Adrenal gland (tissue), 9 donors: ENCODE measurements at regions not wholly inside any gene's neighbourhood (a gene's known extent, or its start where the extent isn't known, plus 50 kb on each side); places are given as distances from the start of the nearest gene placed in this dataset.

Experiments
- DNase-seq, 7 donors: peaks; one replicate each; pipeline ENCODE4 v3.0.0-alpha.2; 2019 to 2020
- H3K27ac ChIP-seq, 5 donors: fragments of 200-600 bp; sonication (generic) in 4 of 5; 1 replicate in 3 of 5; 2 replicates in 2 of 5; pipeline versions ENCODE4 v1.5.1 to v1.8.0; 2016 to 2020; ENCODE audit warnings: mild to moderate bottlenecking in 1 of 5
- H3K27me3 ChIP-seq: fragments of 200-600 bp; 2 replicates; pipeline ENCODE4 v1.8.0; 2021
- H3K36me3 ChIP-seq, 2 donors: fragments of 200-600 bp; replicated peaks in 1 of 2; 1 replicate in 1 of 2; 2 replicates in 1 of 2; pipeline versions ENCODE4 v1.5.1 to v1.8.0; 2018 to 2022
- H3K4me1 ChIP-seq, 2 donors: fragments of 200-600 bp; replicated peaks in 1 of 2; 1 replicate in 1 of 2; 2 replicates in 1 of 2; pipeline versions ENCODE4 v1.5.1 to v1.8.0; 2018 to 2021
- H3K4me3 ChIP-seq, 4 donors: fragments of 200-600 bp; sonication (generic) in 3 of 4; one replicate each; pipeline ENCODE4 v1.5.1; 2016 to 2018
- H3K9me3 ChIP-seq, 3 donors: fragments of 200-600 bp; sonication (generic) in 1 of 3; replicated peaks in 1 of 3; 1 replicate in 2 of 3; 2 replicates in 1 of 3; pipeline versions ENCODE4 v1.5.1 to v1.8.0; 2016 to 2021
- CTCF ChIP-seq, 6 experiments: fragments of 450-650 bp in 4 of 6; fragments of 200-600 bp in 2 of 6; sonication (generic) in 1 of 6; IDR thresholded peaks; 1 replicate in 5 of 6; 2 replicates in 1 of 6; pipeline versions ENCODE4 v1.5.1 to v1.8.0; 2016 to 2021; ENCODE audit warnings: antibody characterized with exemption in 6 of 6, mild to moderate bottlenecking in 2 of 6, moderate library complexity in 1 of 6
- POLR2A ChIP-seq, 2 donors: fragments of 450-650 bp; IDR thresholded peaks; one replicate each; pipeline ENCODE4 v1.6.1; 2017; ENCODE audit warnings: antibody characterized with exemption in 2 of 2, mild to moderate bottlenecking in 2 of 2, moderate library complexity in 1 of 2
- WGBS, 4 donors: extraction: QIAGEN DNeasy Blood & Tissue Kit in 2 of 4; methylation state at CpG; one replicate each; pipeline versions ENCODE4 v1.1.5 to v1.1.7; 2013 to 2017; 5-methylcytosine and 5-hydroxymethylcytosine counted together
- intact Hi-C, 2 donors: fragments of 100-400 bp; cut with DNase I; formaldehyde crosslinking; loops; one replicate each; pipeline versions ENCODE4 v1.14.1 to v1.15.0; 2022 to 2023
- donor health status: healthy with polysubstance abuse.
- donor health status: Bipolar disorder and iron deficiency.
- donor health status: DM: yes; HTN: yes; CAD: no.
- donor health status: DM: no; HTN: no; CAD: no.
- donor health status: DM: no; HTN: no; CAD: no.

GRCh38 chr1:29638281-29638680 lies 402.0 kb downstream of the PTPRU start:
- peaks cover 4% of the 10 kb centered on the region for H3K27me3 ChIP-seq
- no peak overlapping the region for H3K27ac ChIP-seq
- H3K9me3 ChIP-seq, result no peaks in the 10 kb centered on the region
- DNase-seq, result peak in 1 of 7 donors; percentile 7
- intact Hi-C loops, result no loop called here
- H3K4me1 ChIP-seq, result no peaks in the 10 kb centered on the region
- no peak overlapping the region for H3K4me3 ChIP-seq
- TF ChIP-seq CTCF (IDR thresholded peaks at IDR 0.05), result no peak
- no peak for TF ChIP-seq POLR2A (IDR thresholded peaks at IDR 0.05)
- H3K36me3 ChIP-seq, result no peaks in the 10 kb centered on the region
- WGBS, 4 donors, result 73 to 95% (median 83%) methylated on average over 2 of the region's 2 CpGs

- H3K4me1 ChIP-seq, result no peaks in the 10 kb centered on the region
- TF ChIP-seq POLR2A (IDR thresholded peaks at IDR 0.05) (no peak), CTCF (IDR thresholded peaks at IDR 0.05) (no peak)
- intact Hi-C loops, result no loop called here
- H3K36me3 ChIP-seq, result no peaks in the 10 kb centered on the region
- no peak overlapping the region for H3K4me3 ChIP-seq
- H3K27me3 ChIP-seq, result peaks cover 4% of the 10 kb centered on the region
- DNase-seq, result peak in 1 of 7 donors; percentile 13
- H3K27ac ChIP-seq, result no peak overlapping the region
- no peaks in the 10 kb centered on the region for H3K9me3 ChIP-seq
Observed at GRCh38 chr1:29636936-29637335, 400.6 kb downstream of the PTPRU start.

GRCh38 chr1:29635501-29636263 lies 399.4 kb downstream of the PTPRU start:
- H3K4me3 ChIP-seq, result no peak overlapping the region
- intact Hi-C loops, result no loop called here
- 82 to 93% (median 89%) methylated on average over 10 of the region's 10 CpGs for WGBS, 4 donors
- H3K27ac ChIP-seq, result no peak overlapping the region
- H3K9me3 ChIP-seq, result no peaks in the 10 kb centered on the region
- H3K36me3 ChIP-seq, result no peaks in the 10 kb centered on the region
- no peaks in the 10 kb centered on the region for H3K4me1 ChIP-seq
- H3K27me3 ChIP-seq, result peaks cover 4% of the 10 kb centered on the region
- TF ChIP-seq CTCF (IDR thresholded peaks at IDR 0.05), result no peak
- DNase-seq, result peak in 1 of 7 donors; percentile 28

GRCh38 chr1:29634746-29635335 lies 398.5 kb downstream of the PTPRU start:
- Histone ChIP-seq H3K27me3 (peaks cover 4% of the 10 kb centered on the region), H3K9me3 (no peaks in the 10 kb centered on the region), H3K36me3 (no peaks in the 10 kb centered on the region), H3K4me1 (no peaks in the 10 kb centered on the region), H3K4me3 (no peak overlapping the region), H3K27ac (no peak overlapping the region)
- peak in 1 of 7 donors; percentile 25 for DNase-seq
- 76 to 95% (median 81%) methylated on average over 4 to 7 of the region's 7 CpGs for WGBS, 4 donors
- no peak for TF ChIP-seq POLR2A (IDR thresholded peaks at IDR 0.05)
- intact Hi-C loops, result no loop called here

DNA sequence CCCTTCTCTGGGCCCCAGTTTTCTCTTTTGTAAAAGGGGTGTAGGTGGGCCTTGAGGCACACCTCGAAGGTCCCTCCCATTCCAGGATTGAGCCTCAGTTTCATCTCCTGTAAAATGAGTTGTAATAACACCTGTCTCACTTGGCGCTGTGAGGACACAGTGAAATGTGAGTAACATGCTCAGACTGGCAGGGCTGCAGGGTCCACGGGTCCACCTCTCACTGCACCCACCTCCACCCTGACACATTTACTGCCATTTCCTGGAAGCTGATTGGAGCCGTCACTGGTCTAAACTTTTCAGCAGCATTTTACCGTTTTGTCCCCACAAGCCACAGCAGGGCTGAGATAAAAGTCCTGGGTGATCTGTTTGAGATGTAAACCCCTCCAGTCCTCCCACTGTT lies 398.0 kb downstream of the PTPRU start:
- no peaks in the 10 kb centered on the region for H3K9me3 ChIP-seq
- intact Hi-C loops, result no loop called here

More for the DNA sequence above, 398.0 kb downstream of the PTPRU start:
- no peak overlapping the region for H3K4me3 ChIP-seq
- TF ChIP-seq CTCF (IDR thresholded peaks at IDR 0.05), result no peak
- DNase-seq, result peak in 1 of 7 donors; percentile 17
- 60 to 74% (median 69%) methylated on average over 5 of the region's 5 CpGs for WGBS, 4 donors
- H3K27ac ChIP-seq, result no peak overlapping the region
- no peaks in the 10 kb centered on the region for H3K36me3 ChIP-seq
- peaks cover 4% of the 10 kb centered on the region for H3K27me3 ChIP-seq
- no peaks in the 10 kb centered on the region for H3K4me1 ChIP-seq
